GM13976 (cell line): ENCODE measurements at regions not wholly inside any gene's neighbourhood (a gene's known extent, or its start where the extent isn't known, plus 50 kb on each side); places are given as distances from the start of the nearest gene placed in this dataset.

Experiments used
- DNase-seq: peaks from one replicate; pipeline ENCODE4 v3.0.0; 2012; ENCODE audit warnings: low spot score
- CTCF ChIP-seq: IDR thresholded peaks from 2 replicates; pipeline ENCODE4 v1.5.1; 2012; ENCODE audit warnings: borderline replicate concordance, mild to moderate bottlenecking; ENCODE audit not compliant: insufficient read depth; ENCODE audit errors: extremely low read depth, missing control alignments, control extremely low read depth
- in situ Hi-C: fragments of 300-500 bp; cut with MboI; formaldehyde crosslinking; loops from one replicate; pipeline ENCODE4 v1.12.0; 2022; ENCODE audit warnings: low sequenced_read_pairs, mixed read lengths, inconsistent platforms; ENCODE audit not compliant: unreplicated experiment

DNA sequence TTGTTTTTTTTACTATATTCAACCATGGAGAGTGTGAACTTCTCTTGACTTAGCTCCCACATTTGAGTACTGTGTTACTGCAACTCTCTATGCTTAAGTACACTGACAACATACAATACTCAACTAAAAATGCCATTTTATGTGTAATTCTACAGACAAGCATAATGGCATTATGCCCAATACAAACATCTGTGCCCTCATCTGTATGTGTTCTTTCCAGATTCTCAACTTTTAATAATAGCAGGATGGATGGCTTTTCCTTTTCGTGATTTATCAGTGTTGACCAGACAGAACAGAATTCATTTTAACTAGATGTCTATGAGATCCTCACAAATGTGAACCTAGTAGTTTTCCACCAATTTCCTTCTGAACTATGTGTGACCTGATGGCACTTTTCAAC, 84.2 kb upstream of the MARCKS start:
- TF ChIP-seq CTCF = no peak
- DNase-seq = no peak
- in situ Hi-C loops = no loop called here

DNA sequence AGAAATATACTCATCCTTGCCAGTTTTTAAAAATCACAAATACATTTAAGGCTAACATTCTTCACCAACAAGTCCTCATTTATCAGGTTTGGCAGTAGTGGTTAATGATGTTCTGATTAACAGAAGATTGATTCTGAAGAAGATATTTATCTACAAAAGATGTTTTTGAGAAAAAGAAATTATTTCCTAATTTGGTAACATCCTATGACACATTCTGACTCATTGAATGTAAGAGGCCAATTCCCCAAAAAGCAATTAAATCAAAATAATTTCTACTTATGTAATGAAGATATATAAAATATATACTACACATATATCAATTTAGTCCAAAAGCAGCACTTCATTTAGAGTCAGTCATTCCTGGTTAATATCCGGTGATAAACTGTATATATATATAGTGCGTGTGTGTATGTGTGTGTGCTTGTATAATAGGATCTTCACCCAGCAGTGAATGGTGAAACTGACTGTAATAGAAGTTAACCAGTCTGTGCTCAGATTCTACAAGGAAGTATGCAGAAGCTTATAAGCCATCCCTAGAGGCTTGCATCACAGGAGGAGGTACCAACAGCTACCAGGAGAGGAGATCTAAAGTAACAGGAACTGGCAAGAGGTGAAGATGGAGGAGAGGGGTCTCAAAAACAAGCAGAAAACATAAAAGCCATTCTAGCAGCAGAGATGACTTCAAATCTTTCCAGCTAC, 82.9 kb upstream of the MARCKS start:
- in situ Hi-C loops = no loop called here
- no peak for DNase-seq

GRCh38 chr6:113776998-113777397, 80.1 kb upstream of the MARCKS start:
- DNase-seq = no peak
- no peak for TF ChIP-seq CTCF
- in situ Hi-C loops = no loop called here

More for the DNA sequence above, 82.9 kb upstream of the MARCKS start:
- TF ChIP-seq CTCF = no peak

DNA sequence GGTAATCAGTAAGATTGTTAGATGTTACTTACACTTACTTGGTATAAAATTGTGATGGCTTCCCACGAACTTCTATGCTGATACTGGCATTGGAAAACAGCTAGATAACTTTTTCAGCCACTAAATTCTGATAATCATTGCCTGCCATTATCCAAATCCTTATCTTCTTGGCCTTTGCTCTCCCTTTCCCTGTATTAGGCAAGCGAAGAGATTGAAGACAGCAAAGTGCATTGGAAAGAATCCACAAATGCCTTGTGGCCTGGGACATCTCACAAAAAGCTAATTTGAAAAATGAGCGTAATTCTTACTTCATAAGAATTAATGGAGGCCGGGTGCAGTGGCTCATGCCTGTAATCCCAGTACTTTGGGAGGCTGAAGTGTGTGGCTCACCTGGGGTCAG, 79.5 kb upstream of the MARCKS start:
- TF ChIP-seq CTCF = no peak
- no peak for DNase-seq
- in situ Hi-C loops = no loop called here

GRCh38 chr6:113779656-113780055, 77.5 kb upstream of the MARCKS start:
- no peak for DNase-seq
- in situ Hi-C loops = no loop called here
- no peak for TF ChIP-seq CTCF

DNA sequence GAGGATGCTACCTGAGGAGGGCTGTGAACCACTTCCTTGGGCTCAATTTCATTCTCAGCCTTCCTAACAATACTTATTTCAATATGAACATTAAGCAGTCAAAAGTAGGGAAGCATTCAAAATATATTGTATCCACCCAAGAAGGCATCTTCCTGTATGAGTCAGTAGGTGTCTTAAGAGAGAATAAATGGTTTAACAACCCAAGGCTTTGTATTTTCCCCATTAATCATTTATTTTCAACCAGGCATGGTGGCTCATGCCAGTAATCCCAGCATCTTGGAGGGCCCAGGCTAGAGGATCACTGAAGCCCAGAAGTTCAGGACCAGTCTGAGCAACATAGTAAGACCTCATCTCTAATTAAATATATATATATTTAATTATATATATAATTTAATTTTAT, 74.5 kb upstream of the MARCKS start:
- TF ChIP-seq CTCF = no peak
- in situ Hi-C loops = no loop called here
- no peak for DNase-seq
